ENCODE measurements at regions not wholly inside any gene's neighbourhood (a gene's known extent, or its start where the extent isn't known, plus 50 kb on each side); places are given as distances from the start of the nearest gene placed in this dataset.

DNA sequence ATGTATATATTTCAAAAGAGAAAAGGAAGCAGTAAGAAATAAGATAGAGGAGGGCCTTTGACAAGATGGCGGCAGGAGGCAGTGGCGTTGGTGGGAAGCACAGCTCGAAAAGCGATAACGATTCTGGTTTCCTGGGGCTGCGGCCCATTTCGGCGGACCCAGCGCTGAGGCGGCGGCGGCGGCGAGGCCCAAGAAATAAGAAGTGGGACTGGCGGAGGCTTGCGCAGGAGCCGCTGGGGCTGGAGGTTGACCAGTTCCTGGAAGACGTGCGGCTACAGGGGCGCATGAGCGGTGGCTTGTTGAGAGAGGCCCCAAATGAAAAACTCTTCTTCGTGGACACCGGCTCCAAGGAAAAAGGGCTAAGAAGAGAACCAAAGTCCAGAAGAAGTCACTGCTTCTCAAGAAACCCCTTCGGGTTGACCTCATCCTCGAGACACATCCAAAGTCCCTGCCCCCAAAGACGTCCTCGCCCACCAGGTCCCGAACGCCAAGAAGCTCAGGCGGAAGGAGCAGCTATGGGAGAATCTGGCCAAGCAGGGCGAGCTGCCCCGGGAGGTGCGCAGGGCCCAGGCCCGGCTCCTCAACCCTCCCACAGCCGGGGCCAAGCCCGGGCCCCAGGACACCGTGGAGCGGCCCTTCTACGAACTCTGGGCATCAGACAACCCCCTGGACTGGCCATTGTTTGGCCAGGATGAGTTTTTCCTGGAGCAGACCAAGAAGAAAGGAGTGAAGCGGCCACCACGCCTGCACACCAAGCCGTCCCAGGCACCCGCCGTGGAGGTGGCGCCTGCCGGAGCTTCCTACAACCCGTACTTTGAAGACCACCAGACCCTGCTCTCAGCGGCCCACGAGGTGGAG is 624.3 kb downstream of the MCTP2 start:
- in situ Hi-C loops (cut with MboI), result no loop called here
- H3K4me2 ChIP-seq (ENCODE audit: unreplicated experiment), result no peak overlapping the region
- WGBS, 2 experiments (ENCODE audit: low coverage in 1 of 2, low lambda C conversion rate in 2 of 2, missing lambda C conversion rate in 2 of 2), result 78 to 79% methylated on average over 47 to 49 of the region's 49 CpGs

DNA sequence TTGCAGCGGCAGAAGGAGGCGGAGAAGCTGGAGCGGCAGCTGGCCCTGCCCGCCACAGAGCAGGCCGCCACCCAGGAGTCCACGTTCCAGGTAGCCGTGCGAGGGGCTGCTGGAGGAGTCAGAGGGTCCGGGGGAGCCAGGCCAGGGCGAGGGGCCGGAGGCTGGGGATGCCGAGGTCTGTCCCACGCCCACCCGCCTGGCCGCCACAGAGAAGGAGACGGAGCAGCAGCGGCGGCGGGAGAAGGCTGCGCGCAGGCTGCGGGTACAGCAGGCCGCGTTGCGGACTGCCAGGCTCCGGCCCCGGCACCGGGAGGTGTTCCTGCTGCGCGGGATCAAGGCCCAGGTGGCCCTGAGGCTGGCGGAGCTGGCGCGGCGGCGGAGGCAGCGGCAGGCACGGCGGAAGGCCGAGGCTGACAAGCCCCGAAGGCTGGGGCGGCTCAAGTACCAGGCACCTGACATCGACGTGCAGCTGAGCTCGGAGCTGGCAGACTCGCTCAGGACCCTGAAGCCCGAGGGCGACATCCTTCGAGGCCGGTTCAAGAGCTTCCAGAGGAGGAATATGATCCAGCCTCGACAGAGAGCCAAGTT is 625.0 kb downstream of the MCTP2 start:
- DNase-seq, result no peak
- no peaks in the 10 kb centered on the region for H3K9me2 ChIP-seq (ENCODE audit: insufficient read depth)
- no peaks in the 10 kb centered on the region for H3K36me3 ChIP-seq (ENCODE audit: low read depth)
- no peak overlapping the region for H2AFZ ChIP-seq
- no peaks in the 10 kb centered on the region for H4K20me1 ChIP-seq (ENCODE audit: insufficient read depth)
- H3K4me3 ChIP-seq, result no peak overlapping the region
- H3K4me1 ChIP-seq (ENCODE audit: insufficient read depth), result no peaks in the 10 kb centered on the region
- H3F3A ChIP-seq (ENCODE audit: insufficient read depth), result no peaks in the 10 kb centered on the region
- no peaks in the 10 kb centered on the region for H3K79me2 ChIP-seq (ENCODE audit: insufficient read depth)
- in situ Hi-C loops (cut with MboI), result no loop called here
- no peak overlapping the region for H3K9ac ChIP-seq
- WGBS, 2 experiments (ENCODE audit: low coverage in 1 of 2, low lambda C conversion rate in 2 of 2, missing lambda C conversion rate in 2 of 2), result 75 to 78% methylated on average over 17 to 50 of the region's 50 CpGs
- H3K9me3 ChIP-seq (ENCODE audit: low read depth), result no peaks in the 10 kb centered on the region
- no peaks in the 10 kb centered on the region for H3K27me3 ChIP-seq (replicated peaks; ENCODE audit: insufficient read depth)
- TF ChIP-seq EZH2 (IDR thresholded peaks at IDR 0.05; ENCODE audit: insufficient read depth, poor library complexity, severe bottlenecking), result no peak
- TF ChIP-seq EZH2phosphoT487 (IDR thresholded peaks at IDR 0.05; ENCODE audit: insufficient read depth, low read depth), result no peak
- no peak overlapping the region for H3K27ac ChIP-seq
- no peak overlapping the region for H3K4me2 ChIP-seq (ENCODE audit: unreplicated experiment)

More for the DNA sequence above, 624.3 kb downstream of the MCTP2 start:
- Histone ChIP-seq H3K9me3 (ENCODE audit: low read depth) (no peaks in the 10 kb centered on the region), H3K27ac (no peak overlapping the region), H3K4me3 (no peak overlapping the region), H4K20me1 (ENCODE audit: insufficient read depth) (no peaks in the 10 kb centered on the region), H3K9me2 (ENCODE audit: insufficient read depth) (no peaks in the 10 kb centered on the region), H3K79me2 (ENCODE audit: insufficient read depth) (no peaks in the 10 kb centered on the region), H2AFZ (no peak overlapping the region), H3F3A (ENCODE audit: insufficient read depth) (no peaks in the 10 kb centered on the region), H3K9ac (no peak overlapping the region), H3K4me1 (ENCODE audit: insufficient read depth) (no peaks in the 10 kb centered on the region), H3K36me3 (ENCODE audit: low read depth) (no peaks in the 10 kb centered on the region), H3K27me3 (replicated peaks; ENCODE audit: insufficient read depth) (no peaks in the 10 kb centered on the region)
- TF ChIP-seq EZH2 (IDR thresholded peaks at IDR 0.05; ENCODE audit: insufficient read depth, poor library complexity, severe bottlenecking) (no peak), EZH2phosphoT487 (IDR thresholded peaks at IDR 0.05; ENCODE audit: insufficient read depth, low read depth) (no peak)
- no peak for DNase-seq

DNA sequence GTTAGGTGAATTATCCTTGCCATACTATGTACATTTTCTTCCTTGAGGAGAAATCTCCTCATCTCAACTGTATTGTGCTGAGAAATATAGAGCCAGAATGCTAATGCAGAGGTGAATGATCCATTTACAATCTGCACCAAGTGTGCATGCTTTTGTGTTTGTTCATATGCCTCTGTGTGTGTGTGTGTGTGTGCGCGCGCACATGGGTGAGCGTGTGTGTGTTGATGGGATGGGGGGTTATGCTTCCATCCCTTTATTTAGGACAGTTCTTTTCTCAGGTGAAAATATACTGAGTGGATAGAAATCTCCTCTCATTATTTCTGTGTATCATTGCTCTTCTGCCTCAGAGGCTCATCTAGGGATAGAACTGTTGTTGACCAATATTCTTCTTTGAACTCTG is 626.1 kb downstream of the MCTP2 start:
- no peak for DNase-seq
- in situ Hi-C loops (cut with MboI), result no loop called here

DNA sequence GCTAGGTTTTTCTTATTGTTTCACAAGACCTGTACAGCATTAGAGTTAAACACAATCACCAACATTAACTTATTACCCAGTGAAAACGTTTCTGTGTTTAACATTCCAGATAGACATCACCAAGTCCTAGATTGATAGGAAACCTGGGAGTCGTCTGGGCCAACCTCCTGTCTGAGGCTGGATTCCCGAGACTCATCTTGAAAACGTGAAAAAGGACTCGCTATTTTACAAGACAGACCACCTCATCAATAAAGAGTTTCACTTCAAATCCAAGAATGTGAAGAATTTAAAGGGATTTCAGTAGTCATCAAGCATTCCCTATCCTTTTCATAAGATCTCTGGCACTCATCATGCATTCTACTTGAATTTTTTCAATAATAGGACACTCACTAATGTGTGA is 626.6 kb downstream of the MCTP2 start:
- Histone ChIP-seq H4K20me1 (ENCODE audit: insufficient read depth) (no peaks in the 10 kb centered on the region), H3F3A (ENCODE audit: insufficient read depth) (no peaks in the 10 kb centered on the region), H2AFZ (no peak overlapping the region), H3K4me3 (no peak overlapping the region), H3K4me2 (ENCODE audit: unreplicated experiment) (no peak overlapping the region), H3K9me3 (ENCODE audit: low read depth) (no peaks in the 10 kb centered on the region), H3K27me3 (replicated peaks; ENCODE audit: insufficient read depth) (no peaks in the 10 kb centered on the region), H3K36me3 (ENCODE audit: low read depth) (no peaks in the 10 kb centered on the region), H3K9me2 (ENCODE audit: insufficient read depth) (no peaks in the 10 kb centered on the region), H3K27ac (no peak overlapping the region), H3K9ac (no peak overlapping the region), H3K79me2 (ENCODE audit: insufficient read depth) (no peaks in the 10 kb centered on the region), H3K4me1 (ENCODE audit: insufficient read depth) (no peaks in the 10 kb centered on the region)
- TF ChIP-seq EZH2phosphoT487 (IDR thresholded peaks at IDR 0.05; ENCODE audit: insufficient read depth, low read depth), result no peak
- TF ChIP-seq EZH2 (IDR thresholded peaks at IDR 0.05; ENCODE audit: insufficient read depth, poor library complexity, severe bottlenecking), result no peak
- 2 to 4% methylated on average over 4 of the region's 5 CpGs for WGBS, 2 experiments (ENCODE audit: low coverage in 1 of 2, low lambda C conversion rate in 2 of 2, missing lambda C conversion rate in 2 of 2)
- no peak for DNase-seq
- in situ Hi-C loops (cut with MboI), result no loop called here

More for the DNA sequence above, 626.1 kb downstream of the MCTP2 start:
- Histone ChIP-seq H3K9me3 (ENCODE audit: low read depth) (no peaks in the 10 kb centered on the region), H2AFZ (no peak overlapping the region), H3K27me3 (replicated peaks; ENCODE audit: insufficient read depth) (no peaks in the 10 kb centered on the region), H3K27ac (no peak overlapping the region), H3K4me3 (no peak overlapping the region), H3K4me2 (ENCODE audit: unreplicated experiment) (no peak overlapping the region), H4K20me1 (ENCODE audit: insufficient read depth) (no peaks in the 10 kb centered on the region), H3F3A (ENCODE audit: insufficient read depth) (no peaks in the 10 kb centered on the region), H3K9me2 (ENCODE audit: insufficient read depth) (no peaks in the 10 kb centered on the region), H3K36me3 (ENCODE audit: low read depth) (no peaks in the 10 kb centered on the region), H3K79me2 (ENCODE audit: insufficient read depth) (no peaks in the 10 kb centered on the region), H3K9ac (no peak overlapping the region), H3K4me1 (ENCODE audit: insufficient read depth) (no peaks in the 10 kb centered on the region)
- no peak for TF ChIP-seq EZH2phosphoT487 (IDR thresholded peaks at IDR 0.05; ENCODE audit: insufficient read depth, low read depth)
- TF ChIP-seq EZH2 (IDR thresholded peaks at IDR 0.05; ENCODE audit: insufficient read depth, poor library complexity, severe bottlenecking), result no peak
- WGBS, 2 experiments (ENCODE audit: low coverage in 1 of 2, low lambda C conversion rate in 2 of 2, missing lambda C conversion rate in 2 of 2), result 90 to 91% methylated on average over 4 of the region's 4 CpGs

All from GM23248 (cell line).